Hepatocyte (in vitro differentiated cells): ENCODE measurements at regions not wholly inside any gene's neighbourhood (a gene's known extent, or its start where the extent isn't known, plus 50 kb on each side); places are given as distances from the start of the nearest gene placed in this dataset.

Experiments used
- DNase-seq: peaks from one replicate; pipeline ENCODE4 v3.0.0-alpha.2; 2016; ENCODE audit warnings: low spot score
- H2AFZ ChIP-seq: fragments of 200-600 bp; sonication (generic); 2 replicates; pipeline ENCODE4 v1.6.0; 2016; ENCODE audit warnings: antibody characterized with exemption, mild to moderate bottlenecking
- H3K27ac ChIP-seq: fragments of 200-600 bp; sonication (generic); 2 replicates; pipeline ENCODE4 v1.5.1; 2016; ENCODE audit warnings: mild to moderate bottlenecking
- H3K27me3 ChIP-seq: fragments of 200-600 bp; sonication (generic); 2 replicates; pipeline ENCODE4 v1.6.1; 2016
- H3K36me3 ChIP-seq: fragments of 200-600 bp; sonication (generic); replicated peaks from 2 replicates; pipeline ENCODE4 v1.5.1; 2016; ENCODE audit warnings: low read depth; ENCODE audit not compliant: insufficient read depth
- H3K4me1 ChIP-seq: fragments of 200-600 bp; sonication (generic); 2 replicates; pipeline ENCODE4 v1.5.1; 2016; ENCODE audit warnings: mild to moderate bottlenecking, moderate library complexity; ENCODE audit not compliant: insufficient read depth
- H3K4me2 ChIP-seq: fragments of 200-600 bp; sonication (generic); 2 replicates; pipeline ENCODE4 v1.6.0; 2016
- H3K4me3 ChIP-seq: fragments of 200-600 bp; sonication (generic); 2 replicates; pipeline ENCODE4 v1.5.1; 2016; ENCODE audit warnings: mild to moderate bottlenecking
- H3K79me2 ChIP-seq: fragments of 200-600 bp; sonication (generic); 2 replicates; pipeline ENCODE4 v1.6.0; 2017; ENCODE audit warnings: mild to moderate bottlenecking
- H3K9me2 ChIP-seq: fragments of 200-600 bp; sonication (generic); replicated peaks from 2 replicates; pipeline ENCODE4 v1.6.0; 2017; ENCODE audit warnings: mild to moderate bottlenecking; ENCODE audit not compliant: insufficient read depth
- H3K9me3 ChIP-seq: fragments of 200-600 bp; sonication (generic); 2 replicates; pipeline ENCODE4 v1.5.1; 2016; ENCODE audit warnings: low read depth, mild to moderate bottlenecking
- H4K20me1 ChIP-seq: fragments of 200-600 bp; sonication (generic); 2 replicates; pipeline ENCODE4 v1.6.0; 2016; ENCODE audit warnings: mild to moderate bottlenecking; ENCODE audit not compliant: insufficient read depth, poor library complexity, severe bottlenecking
- CTCF ChIP-seq: fragments of 200-600 bp; sonication (generic); IDR thresholded peaks from 2 replicates; pipeline ENCODE4 v1.5.1; 2016; ENCODE audit warnings: antibody characterized with exemption, mild to moderate bottlenecking; ENCODE audit not compliant: poor library complexity
- EZH2 ChIP-seq: fragments of 200-600 bp; sonication (generic); IDR thresholded peaks from 2 replicates; pipeline ENCODE4 v1.6.1; 2016; ENCODE audit warnings: antibody characterized with exemption, mild to moderate bottlenecking, borderline replicate concordance
- EZH2phosphoT487 ChIP-seq: fragments of 200-600 bp; sonication (generic); IDR thresholded peaks from one replicate; pipeline ENCODE4 v1.6.1; 2018; ENCODE audit warnings: antibody characterized with exemption, mild to moderate bottlenecking, low read depth, moderate library complexity; ENCODE audit not compliant: unreplicated experiment, severe bottlenecking
- WGBS: methylation state at CpG from one replicate; pipeline ENCODE4 v1.1.6; 2016; ENCODE audit warnings: low lambda C conversion rate; ENCODE audit errors: missing lambda C conversion rate; 5-methylcytosine and 5-hydroxymethylcytosine counted together

- 82% methylated on average over 5 of the region's 5 CpGs for WGBS
- Histone ChIP-seq H3K9me3 (no peaks in the 10 kb centered on the region), H2AFZ (no peak overlapping the region), H3K27ac (no peak overlapping the region), H3K9me2 (no peaks in the 10 kb centered on the region), H3K36me3 (no peaks in the 10 kb centered on the region), H4K20me1 (no peaks in the 10 kb centered on the region), H3K4me1 (no peaks in the 10 kb centered on the region), H3K4me2 (no peak overlapping the region), H3K79me2 (no peaks in the 10 kb centered on the region), H3K4me3 (no peak overlapping the region), H3K27me3 (peaks cover 50% of the 10 kb centered on the region)
- no peak for DNase-seq
- TF ChIP-seq CTCF, result no peak
- no peak for TF ChIP-seq EZH2
- TF ChIP-seq EZH2phosphoT487, result no peak
Measured at GRCh38 chr22:22094921-22095320, 112.3 kb upstream of the TOP3B start.

- Histone ChIP-seq H3K9me2 (no peaks in the 10 kb centered on the region), H2AFZ (no peak overlapping the region), H3K4me1 (no peaks in the 10 kb centered on the region), H3K9me3 (no peaks in the 10 kb centered on the region), H3K27me3 (peaks cover 50% of the 10 kb centered on the region), H3K36me3 (no peaks in the 10 kb centered on the region), H3K4me2 (no peak overlapping the region), H3K27ac (no peak overlapping the region), H4K20me1 (no peaks in the 10 kb centered on the region), H3K4me3 (no peak overlapping the region), H3K79me2 (no peaks in the 10 kb centered on the region)
- no peak for TF ChIP-seq EZH2phosphoT487
- no peak for TF ChIP-seq EZH2
- TF ChIP-seq CTCF, result no peak
- DNase-seq, result no peak
- 77% methylated on average over 6 of the region's 6 CpGs for WGBS
Measured at GRCh38 chr22:22094514-22094913, 111.9 kb upstream of the TOP3B start.

GRCh38 chr22:22093743-22094142 lies 111.2 kb upstream of the TOP3B start:
- Histone ChIP-seq H3K27ac (no peak overlapping the region), H3K36me3 (no peaks in the 10 kb centered on the region), H3K4me1 (no peaks in the 10 kb centered on the region), H4K20me1 (no peaks in the 10 kb centered on the region), H3K9me2 (no peaks in the 10 kb centered on the region), H3K79me2 (no peaks in the 10 kb centered on the region), H3K4me3 (no peak overlapping the region), H3K27me3 (peaks cover 48% of the 10 kb centered on the region), H3K9me3 (no peaks in the 10 kb centered on the region), H3K4me2 (no peak overlapping the region), H2AFZ (no peak overlapping the region)
- no peak for DNase-seq
- 73% methylated on average over 1 of the region's 1 CpG for WGBS
- TF ChIP-seq CTCF (no peak), EZH2phosphoT487 (no peak), EZH2 (no peak)

GRCh38 chr22:22092974-22093373 lies 110.4 kb upstream of the TOP3B start:
- H3K4me1 ChIP-seq, result no peaks in the 10 kb centered on the region

More at GRCh38 chr22:22092974-22093373, 110.4 kb upstream of the TOP3B start:
- Histone ChIP-seq H3K4me2 (no peak overlapping the region), H4K20me1 (no peaks in the 10 kb centered on the region), H3K79me2 (no peaks in the 10 kb centered on the region), H3K36me3 (no peaks in the 10 kb centered on the region), H3K27me3 (peaks cover 48% of the 10 kb centered on the region), H3K9me2 (no peaks in the 10 kb centered on the region), H3K9me3 (no peaks in the 10 kb centered on the region), H3K27ac (no peak overlapping the region), H3K4me3 (no peak overlapping the region), H2AFZ (no peak overlapping the region)
- no peak for DNase-seq
- WGBS, result 97% methylated on average over 1 of the region's 1 CpG
- TF ChIP-seq EZH2 (no peak), EZH2phosphoT487 (no peak), CTCF (no peak)
